Choroid plexus epithelial cell (primary cell): ENCODE measurements at regions not wholly inside any gene's neighbourhood (a gene's known extent, or its start where the extent isn't known, plus 50 kb on each side); places are given as distances from the start of the nearest gene placed in this dataset.

Source experiments
- DNase-seq: peaks from one replicate; pipeline ENCODE4 v3.0.0-alpha.2; 2010; ENCODE audit warnings: low read depth
- H3K4me3 ChIP-seq: 2 replicates; pipeline ENCODE4 v1.5.1; 2011; ENCODE audit warnings: low read depth, mild to moderate bottlenecking, control low read depth, low read length, moderate library complexity
- CTCF ChIP-seq: conservative IDR thresholded peaks from 2 replicates; pipeline ENCODE4 v1.5.1; 2011; ENCODE audit warnings: low read depth, mild to moderate bottlenecking, control low read depth, inconsistent platforms, low read length, moderate library complexity

DNA sequence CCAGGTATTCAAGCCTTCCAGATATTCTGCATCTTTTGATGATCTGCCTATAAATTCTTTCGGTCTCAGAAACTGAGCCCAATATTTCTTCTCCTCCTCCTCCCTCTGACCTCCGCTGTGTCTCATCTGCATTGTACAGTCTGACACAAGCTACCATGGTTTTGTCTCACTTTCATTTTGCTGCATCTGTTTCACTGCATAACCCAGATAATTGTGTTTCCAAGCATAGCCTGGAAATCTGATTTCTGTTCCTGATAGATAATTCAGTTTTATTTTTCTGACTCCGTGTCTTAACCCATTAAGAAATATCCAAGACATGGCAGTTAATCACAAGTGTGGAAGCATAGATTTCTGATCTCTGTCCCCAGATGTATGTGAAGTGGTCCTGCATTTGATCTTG, 374.2 kb upstream of the SEMA3A start:
- TF ChIP-seq CTCF: no peak
- no peak for DNase-seq
- H3K4me3 ChIP-seq: no peak overlapping the region

DNA sequence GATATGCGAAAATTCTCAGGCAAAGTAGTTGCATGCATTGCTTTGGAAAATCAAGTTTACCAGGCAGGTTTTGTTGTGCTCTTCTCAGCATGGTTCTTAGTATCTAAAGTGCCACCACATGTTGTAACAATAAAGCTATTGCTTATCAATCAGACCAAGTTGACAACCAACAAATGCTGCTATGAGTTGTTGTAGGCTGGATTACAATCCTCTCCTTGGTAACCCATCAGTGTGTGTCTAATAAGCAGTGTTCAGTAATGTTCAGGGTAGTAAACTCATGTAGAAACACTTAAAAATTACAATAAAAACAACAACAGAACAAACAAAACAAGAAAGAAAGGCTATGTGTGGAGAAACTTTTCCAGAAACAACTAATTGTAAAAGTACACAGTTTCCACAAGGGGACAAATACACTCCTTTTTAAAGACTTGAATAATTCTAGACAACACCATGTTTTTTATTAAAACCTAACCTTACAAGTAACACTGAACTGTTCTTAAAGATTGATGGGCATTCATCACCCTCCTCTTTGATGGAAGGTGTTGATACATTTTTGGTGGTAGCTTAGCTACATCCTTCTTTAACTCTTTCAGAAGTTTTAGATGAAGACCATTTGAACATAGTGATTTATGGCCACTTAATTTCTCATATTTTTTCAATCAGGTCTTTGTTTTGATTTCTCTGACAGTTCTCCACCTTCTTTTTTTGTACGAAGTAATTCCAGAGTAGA, 370.9 kb upstream of the SEMA3A start:
- no peak for DNase-seq
- no peak overlapping the region for H3K4me3 ChIP-seq
- TF ChIP-seq CTCF: no peak

GRCh38 chr7:84553711-84554110, 359.1 kb upstream of the SEMA3A start:
- DNase-seq: no peak
- no peak for TF ChIP-seq CTCF
- H3K4me3 ChIP-seq: no peak overlapping the region

GRCh38 chr7:84549409-84549808, 354.8 kb upstream of the SEMA3A start:
- TF ChIP-seq CTCF: no peak
- H3K4me3 ChIP-seq: no peak overlapping the region
- DNase-seq: no peak

DNA sequence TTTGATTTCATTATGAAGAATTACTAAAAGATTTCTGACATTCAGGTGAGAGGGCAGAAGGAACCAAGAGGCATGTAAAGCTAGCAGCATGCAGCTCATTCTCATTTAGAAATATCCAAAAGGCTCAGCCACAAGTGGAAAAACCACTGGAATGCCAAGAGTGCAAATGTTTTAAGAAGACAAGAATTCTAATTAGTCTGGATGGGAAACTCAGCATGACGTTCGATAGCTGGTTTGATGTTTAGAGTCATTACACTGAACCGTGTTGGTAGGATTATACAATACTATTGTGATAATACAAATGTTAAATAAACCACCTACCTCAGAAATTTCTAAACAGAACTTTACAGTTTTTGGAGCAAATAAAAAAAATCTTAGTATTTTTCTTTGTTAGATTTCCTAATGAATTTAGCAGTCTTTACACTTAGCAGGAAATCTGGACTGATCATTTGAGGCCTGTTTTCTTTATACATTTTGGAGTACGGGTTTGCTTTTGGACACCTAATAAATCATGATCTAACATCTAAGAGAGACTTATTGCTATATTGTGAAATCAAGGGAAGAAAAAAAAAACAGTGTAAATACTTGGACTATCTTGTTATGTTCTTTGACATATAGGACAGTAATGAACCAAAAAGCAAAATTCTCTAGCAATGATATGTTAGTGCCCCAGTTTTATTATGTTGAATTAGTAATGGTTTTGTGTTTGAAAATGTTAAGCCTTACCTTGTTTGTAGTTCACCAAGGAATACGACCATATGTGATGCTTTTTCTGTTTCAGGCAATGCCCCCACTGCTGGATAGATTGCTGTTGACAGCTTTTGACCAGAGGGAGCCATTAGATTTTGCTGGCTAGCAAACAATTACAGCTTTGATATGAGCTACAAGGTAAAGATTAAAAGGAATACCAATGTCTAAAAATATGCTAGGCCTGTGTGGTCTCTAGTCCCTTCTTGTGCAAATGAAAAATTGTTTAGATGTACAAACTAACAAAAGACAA, 354.1 kb upstream of the SEMA3A start:
- TF ChIP-seq CTCF: no peak
- H3K4me3 ChIP-seq: no peak overlapping the region
- peak; percentile 79 for DNase-seq

DNA sequence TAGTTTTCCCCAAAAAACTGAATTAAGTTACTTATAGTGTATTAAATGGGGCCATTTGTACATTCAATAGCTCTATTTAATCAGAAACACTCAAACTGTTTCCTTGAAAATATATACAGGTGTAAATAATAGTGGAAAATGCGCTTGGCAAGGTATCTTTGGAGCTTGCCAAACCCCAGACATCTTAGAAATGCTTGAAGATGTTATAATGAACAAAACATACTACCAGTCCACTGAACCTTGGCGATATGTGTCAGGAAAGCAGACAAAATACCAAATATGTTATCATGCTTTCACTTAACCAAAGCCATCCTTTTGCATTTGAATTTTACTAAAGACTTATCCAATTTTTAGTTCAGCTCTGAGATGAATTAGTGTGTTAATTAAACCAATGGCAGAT, 352.7 kb upstream of the SEMA3A start:
- DNase-seq: no peak
- TF ChIP-seq CTCF: no peak
- H3K4me3 ChIP-seq: no peak overlapping the region
